C4-2B (cell line): ENCODE measurements at regions not wholly inside any gene's neighbourhood (a gene's known extent, or its start where the extent isn't known, plus 50 kb on each side); places are given as distances from the start of the nearest gene placed in this dataset.

Experiments used
- CTCF ChIP-seq: fragments of 450-650 bp; conservative IDR thresholded peaks from 2 replicates; pipeline ENCODE4 v1.5.1; 2017; ENCODE audit warnings: mild to moderate bottlenecking
- ZFX ChIP-seq: fragments of 450-650 bp; IDR thresholded peaks from 2 replicates; pipeline ENCODE4 v1.6.1; 2017

GRCh38 chr2:215839816-215840215, 173.5 kb downstream of the MREG start:
- TF ChIP-seq CTCF (no peak), ZFX (no peak)
